Upper lobe of left lung (tissue), 6 donors: ENCODE measurements at regions not wholly inside any gene's neighbourhood (a gene's known extent, or its start where the extent isn't known, plus 50 kb on each side); places are given as distances from the start of the nearest gene placed in this dataset.
A peak's percentile ranks its signal among the peaks of the same experiment; 100 is the strongest.

Experiments
- ATAC-seq, 2 donors: fragments of 200-7000 bp; cut with Tn5 transposase; one replicate each; pipeline ENCODE4 v1.9.1; 2022; ENCODE audit warnings: mild to moderate bottlenecking in 2 of 2, moderate library complexity in 2 of 2; ENCODE audit not compliant: low FRiP score in 2 of 2
- DNase-seq, 2 donors: peaks; one replicate each; pipeline ENCODE4 v3.0.0-alpha.2; 2019 to 2020
- H3K27ac ChIP-seq, 4 donors: fragments of 200-600 bp; sonication (generic); one replicate each; pipeline ENCODE4 v1.5.1; 2016 to 2019
- H3K27me3 ChIP-seq, 4 donors: fragments of 200-600 bp; sonication (generic); one replicate each; pipeline ENCODE4 v1.5.1; 2017 to 2019
- H3K36me3 ChIP-seq, 4 donors: fragments of 200-600 bp; sonication (generic); one replicate each; pipeline ENCODE4 v1.5.1; 2016 to 2019
- H3K4me1 ChIP-seq, 4 donors: fragments of 200-600 bp; sonication (generic); one replicate each; pipeline ENCODE4 v1.5.1; 2018 to 2019
- H3K4me3 ChIP-seq, 4 donors: fragments of 200-600 bp; sonication (generic); one replicate each; pipeline ENCODE4 v1.5.1; 2017 to 2019; ENCODE audit warnings: mild to moderate bottlenecking in 2 of 4, moderate library complexity in 1 of 4
- H3K9me3 ChIP-seq, 4 donors: fragments of 200-600 bp; sonication (generic); one replicate each; pipeline ENCODE4 v1.5.1; 2018 to 2019
- EP300 ChIP-seq, 4 donors: sonication (generic); formaldehyde crosslinking; IDR thresholded peaks; one replicate each; pipeline ENCODE4 v1.5.1; 2017; ENCODE audit warnings: antibody characterized with exemption in 4 of 4, control low read depth in 2 of 4
- POLR2A ChIP-seq, 4 donors: fragments of 450-650 bp; IDR thresholded peaks; one replicate each; pipeline ENCODE4 v1.5.1; 2016 to 2017; ENCODE audit warnings: antibody characterized with exemption in 4 of 4, mild to moderate bottlenecking in 2 of 4
- POLR2AphosphoS5 ChIP-seq, 2 donors: sonication (generic); formaldehyde crosslinking; IDR thresholded peaks; one replicate each; pipeline ENCODE4 v1.5.1; 2017; ENCODE audit warnings: antibody characterized with exemption in 2 of 2
- WGBS, 2 donors: methylation state at CpG; one replicate each; pipeline ENCODE4 v1.1.5; 2017 to 2018; 5-methylcytosine and 5-hydroxymethylcytosine counted together
- TF ChIP-seq, protein P1 (sequence below), 6 experiments: fragments of 450-650 bp in 4 of 6; fragments of 200-600 bp in 2 of 6; sonication (generic) in 2 of 6; IDR thresholded peaks; one replicate each; pipeline ENCODE4 v1.5.1; 2016 to 2019; ENCODE audit warnings: antibody characterized with exemption in 6 of 6
- donor health status: DM: no; HTN: no; CAD: no; lungs with moderate emphysema.
- donor health status: DM: no; HTN: yes; CAD: no; lungs with severe emphysema.

DNA sequence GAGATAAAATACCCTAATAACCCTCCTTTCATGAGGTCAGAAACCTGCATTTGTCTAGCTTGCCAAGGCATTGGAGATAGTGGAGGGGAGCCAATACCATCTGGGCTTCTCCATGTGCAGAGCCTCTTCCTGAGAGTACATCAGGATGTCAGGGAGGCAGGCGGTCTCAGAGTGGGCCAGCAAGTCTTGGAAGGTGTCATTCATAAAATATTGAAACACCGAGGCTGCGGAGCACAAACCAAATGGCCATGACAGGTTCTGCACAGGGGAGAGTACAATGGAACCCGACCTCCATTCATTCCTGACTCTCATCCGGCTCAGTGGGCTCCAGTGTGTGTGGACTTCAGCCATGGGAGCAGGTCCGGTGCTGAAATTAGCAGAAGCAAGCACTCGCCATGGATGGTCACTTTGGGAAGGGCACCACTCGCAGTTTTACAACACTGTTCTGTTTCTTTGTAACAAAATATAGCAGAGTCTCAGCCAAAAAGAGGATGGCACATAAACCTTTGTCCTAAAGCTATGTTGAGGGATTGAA lies 446.6 kb downstream of the SIPA1L2 start:
- Histone ChIP-seq H3K4me3 (no peak overlapping the region), H3K4me1 (no peaks in the 10 kb centered on the region), H3K27me3 (no peaks in the 10 kb centered on the region), H3K27ac (no peak overlapping the region), H3K9me3 (no peaks in the 10 kb centered on the region), H3K36me3 (no peaks in the 10 kb centered on the region)
- 81 to 83% methylated on average over 8 of the region's 8 CpGs for WGBS, 2 donors
- DNase-seq (no peak), ATAC-seq (no peak)
- TF ChIP-seq POLR2AphosphoS5 (IDR thresholded peaks at IDR 0.05) (no peak), POLR2A (IDR thresholded peaks at IDR 0.05) (no peak), EP300 (IDR thresholded peaks at IDR 0.05) (no peak)
- TF ChIP-seq, protein P1, sequence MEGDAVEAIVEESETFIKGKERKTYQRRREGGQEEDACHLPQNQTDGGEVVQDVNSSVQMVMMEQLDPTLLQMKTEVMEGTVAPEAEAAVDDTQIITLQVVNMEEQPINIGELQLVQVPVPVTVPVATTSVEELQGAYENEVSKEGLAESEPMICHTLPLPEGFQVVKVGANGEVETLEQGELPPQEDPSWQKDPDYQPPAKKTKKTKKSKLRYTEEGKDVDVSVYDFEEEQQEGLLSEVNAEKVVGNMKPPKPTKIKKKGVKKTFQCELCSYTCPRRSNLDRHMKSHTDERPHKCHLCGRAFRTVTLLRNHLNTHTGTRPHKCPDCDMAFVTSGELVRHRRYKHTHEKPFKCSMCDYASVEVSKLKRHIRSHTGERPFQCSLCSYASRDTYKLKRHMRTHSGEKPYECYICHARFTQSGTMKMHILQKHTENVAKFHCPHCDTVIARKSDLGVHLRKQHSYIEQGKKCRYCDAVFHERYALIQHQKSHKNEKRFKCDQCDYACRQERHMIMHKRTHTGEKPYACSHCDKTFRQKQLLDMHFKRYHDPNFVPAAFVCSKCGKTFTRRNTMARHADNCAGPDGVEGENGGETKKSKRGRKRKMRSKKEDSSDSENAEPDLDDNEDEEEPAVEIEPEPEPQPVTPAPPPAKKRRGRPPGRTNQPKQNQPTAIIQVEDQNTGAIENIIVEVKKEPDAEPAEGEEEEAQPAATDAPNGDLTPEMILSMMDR (IDR thresholded peaks at IDR 0.05): no peak

DNA sequence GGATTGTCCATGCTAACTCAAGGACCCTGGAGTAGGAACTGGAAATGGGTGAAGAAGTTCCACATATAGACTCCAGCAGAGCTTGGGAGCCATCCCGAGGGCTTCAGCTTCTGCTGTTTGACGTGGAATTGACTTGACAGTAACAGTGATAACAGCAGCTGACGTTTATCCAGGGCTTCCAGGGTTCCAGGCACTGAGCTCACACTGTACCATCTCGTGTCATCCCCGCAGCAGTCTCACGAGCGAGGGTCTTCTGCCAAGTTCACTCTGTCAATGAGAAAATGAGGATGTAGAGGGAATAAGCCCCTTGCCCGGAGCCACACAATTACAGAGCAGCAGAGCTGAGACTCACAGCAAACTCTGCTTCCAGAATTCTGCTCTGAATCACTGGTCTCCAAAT lies 447.7 kb downstream of the SIPA1L2 start:
- ATAC-seq (no peak), DNase-seq (no peak)
- H3K9me3 ChIP-seq: no peaks in the 10 kb centered on the region
- H3K27ac ChIP-seq: no peak overlapping the region
- no peak overlapping the region for H3K4me3 ChIP-seq
- 83% methylated on average over 8 of the region's 8 CpGs for WGBS, 2 donors
- H3K4me1 ChIP-seq: no peaks in the 10 kb centered on the region
- H3K36me3 ChIP-seq: no peaks in the 10 kb centered on the region
- no peak for TF ChIP-seq POLR2AphosphoS5 (IDR thresholded peaks at IDR 0.05)
- TF ChIP-seq POLR2A (IDR thresholded peaks at IDR 0.05): no peak
- TF ChIP-seq EP300 (IDR thresholded peaks at IDR 0.05): no peak
- TF ChIP-seq, protein P1 (IDR thresholded peaks at IDR 0.05): no peak
- no peaks in the 10 kb centered on the region for H3K27me3 ChIP-seq

DNA sequence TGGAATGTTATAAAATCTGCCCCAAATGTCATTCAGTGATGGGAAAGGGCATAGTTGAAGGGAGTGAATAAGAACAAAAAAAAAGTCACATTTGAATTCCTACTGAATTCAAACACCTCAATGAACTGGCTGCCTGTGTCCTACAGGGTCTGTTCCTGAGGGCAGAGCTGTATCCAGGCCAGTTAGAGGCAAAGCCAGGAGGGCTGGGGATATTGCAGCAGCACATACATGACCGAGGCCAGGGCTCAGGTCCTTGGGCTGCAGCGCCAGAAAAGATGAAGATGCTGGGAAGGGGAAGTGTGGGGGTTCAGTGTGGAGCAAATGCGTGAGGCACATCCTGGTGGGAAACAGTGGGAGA lies 449.2 kb downstream of the SIPA1L2 start:
- TF ChIP-seq EP300 (IDR thresholded peaks at IDR 0.05) (no peak), POLR2AphosphoS5 (IDR thresholded peaks at IDR 0.05) (no peak), POLR2A (IDR thresholded peaks at IDR 0.05) (no peak)
- TF ChIP-seq, protein P1 (IDR thresholded peaks at IDR 0.05): no peak
- Histone ChIP-seq H3K9me3 (no peaks in the 10 kb centered on the region), H3K36me3 (no peaks in the 10 kb centered on the region), H3K27me3 (no peaks in the 10 kb centered on the region), H3K27ac (no peak overlapping the region), H3K4me1 (no peaks in the 10 kb centered on the region), H3K4me3 (no peak overlapping the region)
- no peak for ATAC-seq
- DNase-seq: no peak
- WGBS, 2 donors: 85 to 89% methylated on average over 3 of the region's 3 CpGs

DNA sequence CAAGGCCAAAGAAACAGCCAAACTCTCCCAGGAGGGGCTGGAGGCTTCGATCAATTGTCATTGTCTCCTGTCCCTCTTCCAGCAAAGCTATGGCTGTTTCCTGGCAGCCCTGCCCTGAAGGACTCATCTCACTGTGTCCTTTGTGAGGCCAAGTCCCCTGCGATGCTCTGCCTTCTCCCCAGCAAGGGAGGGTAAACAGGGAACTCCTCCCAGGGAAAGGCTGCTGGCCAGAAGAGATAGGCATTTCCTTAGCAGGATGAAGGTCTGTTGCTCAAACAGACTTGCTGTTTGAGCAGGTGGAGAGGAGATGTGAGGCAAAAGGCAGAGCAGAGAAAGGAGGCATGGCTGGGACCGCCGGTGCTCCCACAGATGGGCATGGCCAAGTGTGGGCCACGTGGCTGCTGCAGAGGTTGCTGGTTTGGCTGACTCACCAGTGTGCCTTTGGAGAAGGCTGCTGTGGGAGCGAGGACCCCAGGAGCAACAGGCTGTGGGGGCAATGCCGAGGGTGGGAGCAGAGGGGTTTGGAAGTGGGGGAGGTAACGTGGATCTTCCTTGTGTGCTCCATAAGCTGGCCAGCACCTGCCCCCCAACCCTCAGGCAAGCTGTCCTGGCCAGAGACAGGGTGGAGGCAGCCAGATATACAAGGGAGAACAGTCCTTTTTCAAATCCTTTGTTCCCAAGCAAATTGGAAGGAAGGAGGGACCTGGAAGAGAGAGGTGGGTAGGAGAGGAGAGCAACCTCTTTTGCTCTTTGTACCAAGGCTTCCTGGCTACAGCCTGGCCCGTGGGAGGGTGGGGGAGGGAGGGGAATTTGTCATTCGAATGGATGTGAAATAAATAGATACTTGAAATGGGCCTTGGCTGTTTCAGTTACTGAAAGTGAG lies 449.8 kb downstream of the SIPA1L2 start:
- DNase-seq (peak in 1 of 2 donors; percentile 39), ATAC-seq (no peak)
- H3K9me3 ChIP-seq: no peaks in the 10 kb centered on the region
- no peak overlapping the region for H3K4me3 ChIP-seq
- H3K4me1 ChIP-seq: no peaks in the 10 kb centered on the region
- no peak overlapping the region for H3K27ac ChIP-seq
- no peaks in the 10 kb centered on the region for H3K36me3 ChIP-seq
- no peaks in the 10 kb centered on the region for H3K27me3 ChIP-seq
- TF ChIP-seq EP300 (IDR thresholded peaks at IDR 0.05): no peak
- TF ChIP-seq, protein P1 (IDR thresholded peaks at IDR 0.05): no peak
- no peak for TF ChIP-seq POLR2AphosphoS5 (IDR thresholded peaks at IDR 0.05)
- TF ChIP-seq POLR2A (IDR thresholded peaks at IDR 0.05): no peak
- 77 to 79% methylated on average over 10 of the region's 10 CpGs for WGBS, 2 donors
